ENCODE measurements at regions not wholly inside any gene's neighbourhood (a gene's known extent, or its start where the extent isn't known, plus 50 kb on each side); places are given as distances from the start of the nearest gene placed in this dataset.

- CTCF ChIA-PET, result no interaction called here
Measured at GRCh38 chr3:31027191-31027761, 132.8 kb upstream of the GADL1 start.

More at GRCh38 chr3:31027191-31027761, 132.8 kb upstream of the GADL1 start:
- H3K18ac ChIP-seq (ENCODE audit: low read depth, low read length), result no peak overlapping the region
- H3K14ac ChIP-seq (replicated peaks; ENCODE audit: low read depth, low read length), result no peak overlapping the region
- no peak overlapping the region for H3K56ac ChIP-seq (ENCODE audit: extremely low read depth, insufficient read depth, low read length)
- H3K9ac ChIP-seq (ENCODE audit: low read depth, low read length), result no peak overlapping the region
- dilution Hi-C loops (cut with HindIII; ENCODE audit: low sequenced_read_pairs, unreplicated experiment), result no loop called here
- no peak overlapping the region for H3K4ac ChIP-seq (ENCODE audit: low read depth, low read length)
- H3K9me3 ChIP-seq (ENCODE audit: control insufficient read depth, insufficient read depth, low read length), result peaks cover 5% of the 10 kb centered on the region
- no peak overlapping the region for H2AK9ac ChIP-seq (replicated peaks; ENCODE audit: low read depth, low read length, poor library complexity)
- no peak overlapping the region for H3K4me2 ChIP-seq (ENCODE audit: low read depth, low read length)
- ATAC-seq (ENCODE audit: low read depth), result no peak
- BruUV-seq (replicated peaks), result no TSS peak
- no peak overlapping the region for H4K8ac ChIP-seq (ENCODE audit: low read depth in 2 of 2, low read length in 2 of 2)
- H2BK120ac ChIP-seq (ENCODE audit: low read depth, low read length), result no peak overlapping the region
- H3K9me1 ChIP-seq (ENCODE audit: insufficient read depth, low read length), result no peaks in the 10 kb centered on the region
- no peak overlapping the region for H2BK5ac ChIP-seq (ENCODE audit: low read depth, low read length, poor library complexity, severe bottlenecking)
- H4K5ac ChIP-seq (ENCODE audit: low read depth, low read length), result no peak overlapping the region
- no peaks in the 10 kb centered on the region for H3K4me1 ChIP-seq (ENCODE audit: control insufficient read depth, insufficient read depth, low read length)
- no peaks in the 10 kb centered on the region for H3K79me1 ChIP-seq (ENCODE audit: low read depth in 1 of 2, low read length in 2 of 2)
- no peak for DNase-seq
- no peak overlapping the region for H3K27ac ChIP-seq (ENCODE audit: insufficient read depth, low read length)
- H3K27me3 ChIP-seq (ENCODE audit: control insufficient read depth, insufficient read depth, low read length), result no peaks in the 10 kb centered on the region
- no peak overlapping the region for H4K91ac ChIP-seq (ENCODE audit: insufficient read depth, low read depth, low read length)
- no peaks in the 10 kb centered on the region for H4K20me1 ChIP-seq (ENCODE audit: insufficient read depth, low read length)
- H2AK5ac ChIP-seq (ENCODE audit: low read depth, low read length), result no peak overlapping the region
- WGBS, 2 experiments (ENCODE audit: extremely low coverage in 2 of 2, insufficient read length in 1 of 2), result no CpG with 5 or more reads among the region's 1 CpG
- H2BK20ac ChIP-seq (ENCODE audit: low read depth, low read length), result no peak overlapping the region
- no peak overlapping the region for H3K23ac ChIP-seq (ENCODE audit: low read depth, low read length)
- no peak overlapping the region for H2AFZ ChIP-seq (replicated peaks; ENCODE audit: low read length, poor library complexity)
- H2BK15ac ChIP-seq (ENCODE audit: low read depth, low read length), result no peak overlapping the region
- no peak for TF ChIP-seq MAZ (IDR thresholded peaks at IDR 0.05; ENCODE audit: borderline replicate concordance, low read depth, low read length)
- no peak for TF ChIP-seq RCOR1 (IDR thresholded peaks at IDR 0.05; ENCODE audit: insufficient replicate concordance, low read length)
- no peak for TF ChIP-seq USF2 (IDR thresholded peaks at IDR 0.05; ENCODE audit: low read depth, low read length)
- no peak for TF ChIP-seq RFX5 (IDR thresholded peaks at IDR 0.05; ENCODE audit: low read depth, low read length)
- TF ChIP-seq SMC3 (IDR thresholded peaks at IDR 0.05; ENCODE audit: low read depth, low read length), result no peak
- no peak for TF ChIP-seq MAFK (IDR thresholded peaks at IDR 0.05; ENCODE audit: low read depth, low read length)
- no peak for TF ChIP-seq CHD1 (IDR thresholded peaks at IDR 0.05; ENCODE audit: low read depth, low read length)
- TF ChIP-seq, protein P1, sequence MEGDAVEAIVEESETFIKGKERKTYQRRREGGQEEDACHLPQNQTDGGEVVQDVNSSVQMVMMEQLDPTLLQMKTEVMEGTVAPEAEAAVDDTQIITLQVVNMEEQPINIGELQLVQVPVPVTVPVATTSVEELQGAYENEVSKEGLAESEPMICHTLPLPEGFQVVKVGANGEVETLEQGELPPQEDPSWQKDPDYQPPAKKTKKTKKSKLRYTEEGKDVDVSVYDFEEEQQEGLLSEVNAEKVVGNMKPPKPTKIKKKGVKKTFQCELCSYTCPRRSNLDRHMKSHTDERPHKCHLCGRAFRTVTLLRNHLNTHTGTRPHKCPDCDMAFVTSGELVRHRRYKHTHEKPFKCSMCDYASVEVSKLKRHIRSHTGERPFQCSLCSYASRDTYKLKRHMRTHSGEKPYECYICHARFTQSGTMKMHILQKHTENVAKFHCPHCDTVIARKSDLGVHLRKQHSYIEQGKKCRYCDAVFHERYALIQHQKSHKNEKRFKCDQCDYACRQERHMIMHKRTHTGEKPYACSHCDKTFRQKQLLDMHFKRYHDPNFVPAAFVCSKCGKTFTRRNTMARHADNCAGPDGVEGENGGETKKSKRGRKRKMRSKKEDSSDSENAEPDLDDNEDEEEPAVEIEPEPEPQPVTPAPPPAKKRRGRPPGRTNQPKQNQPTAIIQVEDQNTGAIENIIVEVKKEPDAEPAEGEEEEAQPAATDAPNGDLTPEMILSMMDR (conservative IDR thresholded peaks at IDR 0.05; ENCODE audit: low read depth, low read length), result no peak
- TF ChIP-seq BHLHE40 (IDR thresholded peaks at IDR 0.05; ENCODE audit: low read depth, low read length), result no peak
- TF ChIP-seq RAD21 (IDR thresholded peaks at IDR 0.05; ENCODE audit: low read length), result no peak
- TF ChIP-seq POLR2A (IDR thresholded peaks at IDR 0.05; ENCODE audit: low read depth, low read length), result no peak
- no peak for TF ChIP-seq FOS (IDR thresholded peaks at IDR 0.05; ENCODE audit: low read depth, low read length)
- no peak overlapping the region for H3K4me3 ChIP-seq (ENCODE audit: insufficient read depth, low read depth, low read length)
- intact Hi-C loops (cut with micrococcal nuclease), result no loop called here
- no peaks in the 10 kb centered on the region for H3K36me3 ChIP-seq (ENCODE audit: control insufficient read depth, insufficient read depth, low read length)
- in situ Hi-C loops (cut with MboI; ENCODE audit: low sequenced_read_pairs), result no loop called here
- POLR2A ChIA-PET (ENCODE audit: unreplicated experiment), result no interaction called here

Measured in IMR-90 (cell line).